ENCODE measurements at regions not wholly inside any gene's neighbourhood (a gene's known extent, or its start where the extent isn't known, plus 50 kb on each side); places are given as distances from the start of the nearest gene placed in this dataset.
A peak's percentile ranks its signal among the peaks of the same experiment; 100 is the strongest.
"Not testable (repeated sequence)": the region's sequence is repeated elsewhere in the genome, so short reads cannot be mapped to it uniquely, and the experiment has no call there.

DNA sequence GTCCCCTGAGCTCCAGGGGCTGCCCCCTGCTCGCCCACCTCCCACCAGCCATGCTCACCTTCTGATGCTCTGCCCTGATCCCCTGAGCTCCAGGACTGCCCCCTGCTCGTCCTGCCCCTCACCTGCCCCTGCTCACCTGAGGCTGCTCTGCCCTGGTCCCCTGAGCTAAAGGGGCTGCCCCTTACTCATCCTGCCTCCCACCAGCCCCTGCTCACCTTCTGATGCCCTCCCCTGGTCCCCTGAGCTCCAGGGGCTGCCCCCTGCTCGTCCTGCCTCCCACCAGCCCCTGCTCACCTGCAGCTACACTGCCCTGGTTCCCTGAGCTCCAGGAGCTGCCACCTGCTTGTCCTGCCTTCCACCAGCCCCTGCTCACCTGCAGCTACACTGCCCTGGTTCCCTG, 247.2 kb downstream of the TMEM121 start:
- TF ChIP-seq, protein P1, sequence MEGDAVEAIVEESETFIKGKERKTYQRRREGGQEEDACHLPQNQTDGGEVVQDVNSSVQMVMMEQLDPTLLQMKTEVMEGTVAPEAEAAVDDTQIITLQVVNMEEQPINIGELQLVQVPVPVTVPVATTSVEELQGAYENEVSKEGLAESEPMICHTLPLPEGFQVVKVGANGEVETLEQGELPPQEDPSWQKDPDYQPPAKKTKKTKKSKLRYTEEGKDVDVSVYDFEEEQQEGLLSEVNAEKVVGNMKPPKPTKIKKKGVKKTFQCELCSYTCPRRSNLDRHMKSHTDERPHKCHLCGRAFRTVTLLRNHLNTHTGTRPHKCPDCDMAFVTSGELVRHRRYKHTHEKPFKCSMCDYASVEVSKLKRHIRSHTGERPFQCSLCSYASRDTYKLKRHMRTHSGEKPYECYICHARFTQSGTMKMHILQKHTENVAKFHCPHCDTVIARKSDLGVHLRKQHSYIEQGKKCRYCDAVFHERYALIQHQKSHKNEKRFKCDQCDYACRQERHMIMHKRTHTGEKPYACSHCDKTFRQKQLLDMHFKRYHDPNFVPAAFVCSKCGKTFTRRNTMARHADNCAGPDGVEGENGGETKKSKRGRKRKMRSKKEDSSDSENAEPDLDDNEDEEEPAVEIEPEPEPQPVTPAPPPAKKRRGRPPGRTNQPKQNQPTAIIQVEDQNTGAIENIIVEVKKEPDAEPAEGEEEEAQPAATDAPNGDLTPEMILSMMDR (IDR thresholded peaks at IDR 0.05), result no peak
- ATAC-seq, result no peak
- Histone ChIP-seq H3K27me3 (ENCODE audit: insufficient read depth in 3 of 3, low read length in 2 of 3) (no peaks in the 10 kb centered on the region), H3K9me3 (no peaks in the 10 kb centered on the region), H3K4me3 (no peak overlapping the region), H3K4me1 (no peaks in the 10 kb centered on the region), H3K27ac (no peak overlapping the region), H3K36me3 (ENCODE audit: insufficient read depth in 1 of 2, low read depth in 1 of 2) (no peaks in the 10 kb centered on the region)
- DNase-seq, result no peak
- 37 to 41% (median 38%) methylated on average over 3 of the region's 3 CpGs for WGBS, 3 donors
- intact Hi-C loops (cut with DNase I), result loop anchor here in 1 of 2 donors (5.0 kb wide), 1 partner anchor 146 kb away; no protein-coding TSS in a partner anchor

DNA sequence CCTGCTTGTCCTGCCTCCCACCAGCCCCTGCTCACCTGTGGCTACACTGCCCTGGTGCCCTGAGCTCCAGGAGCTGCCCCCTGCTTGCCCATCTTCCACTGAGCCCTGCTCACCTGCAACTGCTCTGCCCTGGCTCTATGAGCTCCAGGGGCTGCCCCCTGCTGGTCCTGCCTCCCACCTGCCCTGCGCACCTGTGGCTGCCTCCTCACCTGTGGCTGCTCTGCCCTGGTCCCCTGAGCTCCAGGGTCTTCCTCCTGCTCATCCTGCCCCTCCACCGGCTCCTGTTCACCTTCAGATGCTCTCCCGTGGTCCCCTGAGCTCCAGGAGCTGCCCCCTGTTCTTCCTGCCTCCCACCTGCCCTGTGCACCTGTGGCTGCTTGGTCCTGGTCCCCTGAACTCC, 247.6 kb downstream of the TMEM121 start:
- no peaks in the 10 kb centered on the region for H3K4me1 ChIP-seq
- intact Hi-C loops (cut with DNase I), result loop anchor here in 1 of 2 donors (5.0 kb wide), 1 partner anchor 147 kb away; no protein-coding TSS in a partner anchor
- DNase-seq (no peak), ATAC-seq (no peak)
- H3K9me3 ChIP-seq, result no peaks in the 10 kb centered on the region
- TF ChIP-seq, protein P1 (IDR thresholded peaks at IDR 0.05), result no peak
- no peak overlapping the region for H3K27ac ChIP-seq
- WGBS, 3 donors, result 60 to 70% (median 64%) methylated on average over 3 of the region's 3 CpGs
- H3K27me3 ChIP-seq (ENCODE audit: insufficient read depth in 3 of 3, low read length in 2 of 3), result no peaks in the 10 kb centered on the region
- no peak overlapping the region for H3K4me3 ChIP-seq
- H3K36me3 ChIP-seq (ENCODE audit: insufficient read depth in 1 of 2, low read depth in 1 of 2), result no peaks in the 10 kb centered on the region

DNA sequence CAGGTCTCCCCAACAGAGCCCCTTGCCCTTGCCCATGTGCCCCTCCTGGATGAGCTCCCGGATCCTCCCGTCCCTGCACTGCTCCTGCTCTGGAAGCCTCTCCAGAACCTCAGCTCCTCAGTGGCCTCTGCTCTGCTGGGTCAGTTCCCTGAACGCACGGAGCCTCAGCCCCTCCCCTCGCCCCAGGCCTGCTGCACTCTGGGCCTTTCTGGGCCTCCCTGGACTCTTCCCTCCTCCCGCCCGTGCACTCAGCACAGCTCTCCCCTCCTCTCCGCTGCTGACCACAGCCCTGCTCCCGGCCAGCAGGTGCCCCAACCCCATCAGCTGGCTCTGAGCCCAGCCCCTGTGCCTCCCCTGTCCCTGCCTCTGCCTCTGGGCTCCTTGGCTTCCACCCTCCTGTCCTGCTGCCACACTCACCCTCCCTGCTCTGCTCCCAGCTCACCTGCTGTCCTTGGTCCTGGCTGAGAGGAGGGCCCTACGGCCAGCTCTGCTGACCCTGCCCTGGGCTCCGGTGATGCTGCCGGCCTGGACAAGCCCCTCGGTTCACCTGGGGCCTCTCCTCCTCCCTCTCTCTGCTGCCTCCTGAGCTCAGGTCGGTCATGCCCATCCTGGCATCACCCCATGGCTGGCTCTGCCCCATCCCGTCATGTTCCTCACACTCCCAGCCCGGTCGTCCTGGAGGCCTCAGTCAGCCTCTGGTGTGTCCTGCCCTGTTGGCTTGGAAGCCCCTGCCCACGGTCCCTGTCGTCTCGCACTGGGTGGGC, 248.4 kb downstream of the TMEM121 start:
- 75 to 78% (median 77%) methylated on average over 15 to 17 of the region's 20 CpGs for WGBS, 3 donors
- peak in 1 of 4 donors; percentile 30 for ATAC-seq
- not testable (repeated sequence) for H3K27ac ChIP-seq; H3K9me3 ChIP-seq; H3K4me3 ChIP-seq; H3K36me3 ChIP-seq (ENCODE audit: insufficient read depth in 1 of 2, low read depth in 1 of 2); H3K4me1 ChIP-seq; DNase-seq; H3K27me3 ChIP-seq (ENCODE audit: insufficient read depth in 3 of 3, low read length in 2 of 3)
- intact Hi-C loops (cut with DNase I), result loop anchor here in 1 of 2 donors (5.0 kb wide), 1 partner anchor 147 kb away; no protein-coding TSS in a partner anchor

DNA sequence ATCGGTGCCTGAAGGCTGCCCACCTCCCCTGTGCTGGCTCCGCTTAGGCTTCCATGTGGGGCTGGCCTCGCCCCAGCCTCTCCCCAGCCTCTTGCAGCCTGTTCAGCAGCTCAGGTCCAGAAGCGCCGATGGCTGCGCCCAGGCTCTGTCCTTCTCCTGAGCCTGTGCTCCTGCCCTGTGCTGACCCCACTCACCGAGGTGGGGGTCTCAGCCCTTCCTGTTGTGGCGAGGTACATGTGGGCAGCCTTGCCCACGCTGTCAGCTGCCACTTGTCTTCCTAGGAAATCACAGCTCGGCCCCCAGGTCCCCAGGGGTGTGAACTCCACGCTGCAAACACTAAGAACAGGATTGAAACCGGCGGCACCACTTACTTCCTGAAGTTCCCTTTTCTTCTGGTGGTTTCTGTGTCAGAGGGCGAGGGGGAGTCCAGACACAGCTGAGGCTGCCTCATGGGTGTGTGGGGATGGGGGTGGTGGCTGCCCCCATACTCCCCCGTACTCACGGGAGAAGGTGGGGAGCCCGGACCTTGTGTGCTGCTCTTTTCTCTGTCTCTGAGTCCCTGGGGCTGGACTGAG, 249.1 kb downstream of the TMEM121 start:
- H3K4me1 ChIP-seq; H3K9me3 ChIP-seq; H3K4me3 ChIP-seq; H3K36me3 ChIP-seq (ENCODE audit: insufficient read depth in 1 of 2, low read depth in 1 of 2); DNase-seq; ATAC-seq; H3K27ac ChIP-seq; H3K27me3 ChIP-seq (ENCODE audit: insufficient read depth in 3 of 3, low read length in 2 of 3); intact Hi-C loops (cut with DNase I): not testable (repeated sequence)
- WGBS, 3 donors, result 61 to 68% (median 67%) methylated on average over 11 to 17 of the region's 17 CpGs

DNA sequence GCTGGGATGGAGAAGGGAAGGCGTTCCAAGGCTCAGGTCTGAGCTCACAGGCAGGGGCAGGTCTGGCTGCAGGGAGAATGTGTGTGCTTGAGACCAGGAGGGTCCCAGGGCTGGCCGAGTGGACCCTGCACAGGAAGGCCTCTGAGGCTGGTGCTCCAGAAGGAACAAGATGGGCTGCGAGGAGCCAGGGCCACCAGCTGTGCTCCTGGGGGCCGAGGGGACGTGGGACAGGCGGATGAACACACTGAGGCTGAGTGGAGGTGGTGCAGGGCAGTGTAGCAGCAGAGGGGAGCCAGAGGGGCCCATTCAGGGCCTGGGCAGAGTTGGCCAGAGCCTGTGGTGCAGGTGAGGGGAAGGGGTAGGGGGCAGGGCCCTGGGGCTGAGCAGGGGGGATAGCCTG, 249.7 kb downstream of the TMEM121 start:
- H3K36me3 ChIP-seq (ENCODE audit: insufficient read depth in 1 of 2, low read depth in 1 of 2); H3K4me3 ChIP-seq; intact Hi-C loops (cut with DNase I); H3K27ac ChIP-seq; H3K27me3 ChIP-seq (ENCODE audit: insufficient read depth in 3 of 3, low read length in 2 of 3); DNase-seq; ATAC-seq; H3K4me1 ChIP-seq: not testable (repeated sequence)
- H3K9me3 ChIP-seq, result peaks cover 12% of the 10 kb centered on the region
- WGBS, 3 donors, result 66 to 75% (median 68%) methylated on average over 5 to 6 of the region's 6 CpGs

DNA sequence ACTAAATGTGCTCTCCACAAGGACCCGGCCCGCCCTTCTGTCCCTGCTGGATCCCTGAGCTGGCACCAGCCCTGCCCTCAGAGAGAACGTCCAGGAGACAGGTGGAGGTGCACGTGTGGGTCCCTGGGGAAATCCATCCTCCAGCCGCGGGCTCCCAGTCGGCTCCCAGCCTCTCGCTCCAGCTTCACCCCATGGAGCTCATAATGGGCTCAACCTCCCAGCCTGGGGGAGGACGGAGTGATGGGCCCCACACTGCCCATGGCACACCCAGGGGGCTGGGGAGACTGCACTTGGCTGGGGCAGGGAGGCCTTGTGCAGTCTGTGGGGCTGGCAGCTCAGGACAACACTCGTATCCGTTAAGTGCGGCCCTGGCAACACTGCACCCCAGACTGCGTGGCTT, 250.5 kb downstream of the TMEM121 start:
- Histone ChIP-seq H3K4me1 (no peaks in the 10 kb centered on the region), H3K9me3 (peaks cover 18% of the 10 kb centered on the region), H3K36me3 (ENCODE audit: insufficient read depth in 1 of 2, low read depth in 1 of 2) (no peaks in the 10 kb centered on the region), H3K27me3 (ENCODE audit: insufficient read depth in 3 of 3, low read length in 2 of 3) (no peaks in the 10 kb centered on the region), H3K27ac (no peak overlapping the region), H3K4me3 (no peak overlapping the region)
- no peak for ATAC-seq
- intact Hi-C loops (cut with DNase I), result no loop called here
- TF ChIP-seq, protein P1 (IDR thresholded peaks at IDR 0.05), result no peak
- 83 to 89% (median 86%) methylated on average over 13 of the region's 13 CpGs for WGBS, 3 donors
- DNase-seq, result no peak
